A673 (cell line): ENCODE measurements at regions not wholly inside any gene's neighbourhood (a gene's known extent, or its start where the extent isn't known, plus 50 kb on each side); places are given as distances from the start of the nearest gene placed in this dataset.
"Not testable (repeated sequence)": the region's sequence is repeated elsewhere in the genome, so short reads cannot be mapped to it uniquely, and the experiment has no call there.

Experiments
- BruUV-seq: library from RNA; stranded (reverse); fragments of 400-500 nt; replicated peaks from 2 replicates; lab custom pipeline; 2021; lab: Mats Ljungman, UMichigan
- CTCF ChIA-PET: fragments of 300-600 bp; sonication (Branson Sonifier 250); formaldehyde crosslinking; loops from one replicate; lab custom pipeline; 2022; ENCODE audit warnings: antibody characterized with exemption; lab: Charles Lee
- POLR2A ChIA-PET: fragments of 300-600 bp; sonication (Branson Sonifier 250); formaldehyde crosslinking; loops from one replicate; lab custom pipeline; 2022; ENCODE audit warnings: antibody characterized with exemption; ENCODE audit not compliant: low non-redundant PET; lab: Charles Lee
- DNase-seq: peaks from one replicate; pipeline ENCODE4 v3.0.0-alpha.2; 2015; ENCODE audit warnings: low spot score
- H3K27ac ChIP-seq: fragments of 200-600 bp; sonication (generic); 2 replicates; pipeline ENCODE4 v1.5.1; 2016; ENCODE audit warnings: mixed run types, low read depth, mild to moderate bottlenecking, mixed read lengths, antibody characterized with exemption, low read length; ENCODE audit not compliant: poor library complexity, severe bottlenecking
- H3K27me3 ChIP-seq: fragments of 200-600 bp; sonication (generic); replicated peaks from 2 replicates; pipeline ENCODE4 v1.6.1; 2017; ENCODE audit warnings: mixed run types, low read depth, mild to moderate bottlenecking, mixed read lengths, antibody characterized with exemption, low read length; ENCODE audit not compliant: insufficient read depth, poor library complexity
- H3K36me3 ChIP-seq: fragments of 200-600 bp; sonication (generic); 2 replicates; pipeline ENCODE4 v1.6.1; 2016; ENCODE audit warnings: mixed run types, mild to moderate bottlenecking, mixed read lengths, antibody characterized with exemption, low read length; ENCODE audit not compliant: insufficient read depth, poor library complexity, severe bottlenecking
- H3K4me1 ChIP-seq: fragments of 200-600 bp; sonication (generic); 2 replicates; pipeline ENCODE4 v1.6.1; 2017; ENCODE audit warnings: mixed run types, mild to moderate bottlenecking, mixed read lengths, antibody characterized with exemption, low read length; ENCODE audit not compliant: insufficient read depth, poor library complexity, severe bottlenecking
- H3K4me3 ChIP-seq: fragments of 200-600 bp; sonication (generic); 2 replicates; pipeline ENCODE4 v1.5.1; 2016; ENCODE audit warnings: low read depth, mixed run types, mild to moderate bottlenecking, mixed read lengths, low read length; ENCODE audit not compliant: poor library complexity, severe bottlenecking
- H3K9me3 ChIP-seq: fragments of 200-600 bp; sonication (generic); 2 replicates; pipeline ENCODE4 v1.6.1; 2016; ENCODE audit warnings: mixed run types, low read depth, mild to moderate bottlenecking, mixed read lengths, antibody characterized with exemption, low read length; ENCODE audit not compliant: poor library complexity, severe bottlenecking
- EZH2 ChIP-seq: fragments of 200-600 bp; sonication (generic); IDR thresholded peaks from 2 replicates; pipeline ENCODE4 v1.6.1; 2017; ENCODE audit warnings: borderline replicate concordance, low read depth, mild to moderate bottlenecking, mixed read lengths, antibody characterized with exemption, low read length; ENCODE audit not compliant: poor library complexity, severe bottlenecking
- intact Hi-C: fragments of 100-400 bp; cut with micrococcal nuclease; formaldehyde crosslinking; loops from one replicate; pipeline ENCODE4 v1.10.0; 2022; ENCODE audit not compliant: unreplicated experiment
- TF ChIP-seq, protein P1 (sequence below): fragments of 300-800, 200-600 bp; sonication (generic); conservative IDR thresholded peaks from 2 replicates; pipeline ENCODE4 v1.5.1; 2017; ENCODE audit warnings: low read depth, mild to moderate bottlenecking, antibody characterized with exemption, low read length, moderate library complexity, mixed read lengths

DNA sequence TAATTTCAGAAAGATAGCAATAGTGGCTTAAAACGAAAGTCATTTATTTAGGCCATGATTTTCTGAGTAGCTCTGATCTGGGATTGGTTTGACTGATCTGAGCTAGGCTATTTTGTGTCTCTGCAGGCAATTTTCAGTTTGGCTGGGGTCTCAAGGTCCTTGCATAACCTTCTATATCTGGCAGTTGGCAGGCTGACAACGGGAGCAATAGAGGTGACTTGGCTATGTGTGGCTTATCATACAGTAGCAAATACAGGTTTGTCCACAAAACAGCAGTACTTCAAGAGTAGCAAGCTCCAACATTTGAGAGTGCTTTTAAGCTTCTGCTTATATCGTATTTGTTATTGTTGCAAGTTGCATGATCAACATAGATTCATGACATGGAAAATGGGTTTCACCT, 1167.3 kb upstream of the CELF2 start:
- CTCF ChIA-PET, result no interaction called here
- intact Hi-C loops, result no loop called here

GRCh38 chr10:9851808-9852207, 1165.9 kb upstream of the CELF2 start:
- no peak for DNase-seq
- Histone ChIP-seq H3K27ac (no peak overlapping the region), H3K4me3 (no peak overlapping the region), H3K4me1 (no peaks in the 10 kb centered on the region), H3K27me3 (no peaks in the 10 kb centered on the region), H3K36me3 (no peaks in the 10 kb centered on the region), H3K9me3 (peaks cover 30% of the 10 kb centered on the region)
- intact Hi-C loops, result no loop called here
- BruUV-seq, result no TSS peak
- ChIA-PET CTCF (no interaction called here), POLR2A (no interaction called here)
- TF ChIP-seq, protein P1, sequence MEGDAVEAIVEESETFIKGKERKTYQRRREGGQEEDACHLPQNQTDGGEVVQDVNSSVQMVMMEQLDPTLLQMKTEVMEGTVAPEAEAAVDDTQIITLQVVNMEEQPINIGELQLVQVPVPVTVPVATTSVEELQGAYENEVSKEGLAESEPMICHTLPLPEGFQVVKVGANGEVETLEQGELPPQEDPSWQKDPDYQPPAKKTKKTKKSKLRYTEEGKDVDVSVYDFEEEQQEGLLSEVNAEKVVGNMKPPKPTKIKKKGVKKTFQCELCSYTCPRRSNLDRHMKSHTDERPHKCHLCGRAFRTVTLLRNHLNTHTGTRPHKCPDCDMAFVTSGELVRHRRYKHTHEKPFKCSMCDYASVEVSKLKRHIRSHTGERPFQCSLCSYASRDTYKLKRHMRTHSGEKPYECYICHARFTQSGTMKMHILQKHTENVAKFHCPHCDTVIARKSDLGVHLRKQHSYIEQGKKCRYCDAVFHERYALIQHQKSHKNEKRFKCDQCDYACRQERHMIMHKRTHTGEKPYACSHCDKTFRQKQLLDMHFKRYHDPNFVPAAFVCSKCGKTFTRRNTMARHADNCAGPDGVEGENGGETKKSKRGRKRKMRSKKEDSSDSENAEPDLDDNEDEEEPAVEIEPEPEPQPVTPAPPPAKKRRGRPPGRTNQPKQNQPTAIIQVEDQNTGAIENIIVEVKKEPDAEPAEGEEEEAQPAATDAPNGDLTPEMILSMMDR, result no peak
- TF ChIP-seq EZH2, result no peak

More for the DNA sequence above, 1167.3 kb upstream of the CELF2 start:
- Histone ChIP-seq H3K4me1 (no peaks in the 10 kb centered on the region), H3K27me3 (no peaks in the 10 kb centered on the region), H3K9me3 (peaks cover 31% of the 10 kb centered on the region), H3K4me3 (no peak overlapping the region), H3K36me3 (no peaks in the 10 kb centered on the region), H3K27ac (no peak overlapping the region)
- POLR2A ChIA-PET, result no interaction called here
- no peak for DNase-seq
- TF ChIP-seq, protein P1, result no peak
- TF ChIP-seq EZH2, result no peak
- no TSS peak for BruUV-seq

- intact Hi-C loops, result no loop called here
- Histone ChIP-seq H3K36me3 (no peaks in the 10 kb centered on the region), H3K27ac (no peak overlapping the region), H3K4me1 (no peaks in the 10 kb centered on the region), H3K9me3 (peaks cover 26% of the 10 kb centered on the region), H3K4me3 (no peak overlapping the region), H3K27me3 (no peaks in the 10 kb centered on the region)
- no TSS peak for BruUV-seq
- TF ChIP-seq, protein P1, result no peak
- TF ChIP-seq EZH2, result no peak
- no peak for DNase-seq
- POLR2A ChIA-PET, result no interaction called here
- CTCF ChIA-PET, result no interaction called here
Observed at GRCh38 chr10:9853405-9854355, 1164.0 kb upstream of the CELF2 start.

DNA sequence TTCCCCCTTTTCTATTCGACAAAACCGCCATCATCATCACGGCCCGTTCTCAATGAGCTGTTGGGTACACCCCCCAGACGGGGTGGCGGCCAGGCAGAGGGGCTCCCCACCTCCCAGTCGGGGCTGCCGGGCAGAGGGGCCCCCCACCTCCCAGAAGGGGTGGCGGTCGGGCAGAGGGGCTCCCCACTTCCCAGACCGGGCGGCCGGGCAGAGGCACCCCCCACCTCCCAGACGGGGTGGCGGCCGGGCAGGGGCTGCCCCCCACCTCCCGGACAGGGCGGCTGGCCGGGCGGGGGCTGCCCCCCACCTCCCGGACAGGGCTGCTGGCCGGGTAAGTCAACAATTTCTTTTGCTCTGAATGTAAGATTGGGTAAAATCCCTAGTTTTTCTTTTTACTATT, 1162.2 kb upstream of the CELF2 start:
- POLR2A ChIA-PET, H3K36me3 ChIP-seq, H3K27ac ChIP-seq, DNase-seq, H3K27me3 ChIP-seq, BruUV-seq, H3K4me1 ChIP-seq, intact Hi-C loops, CTCF ChIA-PET, H3K4me3 ChIP-seq: not testable (repeated sequence)
- peaks cover 25% of the 10 kb centered on the region for H3K9me3 ChIP-seq
